ENCODE measurements at regions not wholly inside any gene's neighbourhood (a gene's known extent, or its start where the extent isn't known, plus 50 kb on each side); places are given as distances from the start of the nearest gene placed in this dataset.
"Not testable (repeated sequence)": the region's sequence is repeated elsewhere in the genome, so short reads cannot be mapped to it uniquely, and the experiment has no call there.

GRCh38 chr13:65111223-65111622 is 2118.9 kb downstream of the PCDH9 start:
- H3K9ac ChIP-seq (ENCODE audit: low read length): no peak overlapping the region
- H3K9me3 ChIP-seq (ENCODE audit: control insufficient read depth, low read depth, low read length): peaks cover 3% of the 10 kb centered on the region
- H3K4me1 ChIP-seq (ENCODE audit: control insufficient read depth, low read depth, low read length): no peaks in the 10 kb centered on the region
- no peak overlapping the region for H3K27ac ChIP-seq (ENCODE audit: low read length)
- no peak overlapping the region for H3K4me3 ChIP-seq (ENCODE audit: low read length)
- no peaks in the 10 kb centered on the region for H3K27me3 ChIP-seq (ENCODE audit: control insufficient read depth, insufficient read depth, low read length)
- H3K36me3 ChIP-seq (ENCODE audit: control insufficient read depth, low read depth, low read length): no peaks in the 10 kb centered on the region

GRCh38 chr13:65104436-65104835 is 2125.7 kb downstream of the PCDH9 start:
- H3K36me3 ChIP-seq (ENCODE audit: control insufficient read depth, low read depth, low read length); H3K27me3 ChIP-seq (ENCODE audit: control insufficient read depth, insufficient read depth, low read length); H3K9ac ChIP-seq (ENCODE audit: low read length); H3K4me3 ChIP-seq (ENCODE audit: low read length); H3K27ac ChIP-seq (ENCODE audit: low read length); H3K4me1 ChIP-seq (ENCODE audit: control insufficient read depth, low read depth, low read length); H3K9me3 ChIP-seq (ENCODE audit: control insufficient read depth, low read depth, low read length): not testable (repeated sequence)

GRCh38 chr13:65103351-65103750 is 2126.8 kb downstream of the PCDH9 start:
- Histone ChIP-seq H3K9me3 (ENCODE audit: control insufficient read depth, low read depth, low read length) (no peaks in the 10 kb centered on the region), H3K4me3 (ENCODE audit: low read length) (no peak overlapping the region), H3K36me3 (ENCODE audit: control insufficient read depth, low read depth, low read length) (no peaks in the 10 kb centered on the region), H3K27ac (ENCODE audit: low read length) (no peak overlapping the region), H3K27me3 (ENCODE audit: control insufficient read depth, insufficient read depth, low read length) (no peaks in the 10 kb centered on the region), H3K9ac (ENCODE audit: low read length) (no peak overlapping the region), H3K4me1 (ENCODE audit: control insufficient read depth, low read depth, low read length) (no peaks in the 10 kb centered on the region)

GRCh38 chr13:65095161-65096082 is 2134.7 kb downstream of the PCDH9 start:
- H3K4me3 ChIP-seq (ENCODE audit: low read length): no peak overlapping the region
- no peaks in the 10 kb centered on the region for H3K36me3 ChIP-seq (ENCODE audit: control insufficient read depth, low read depth, low read length)
- H3K9me3 ChIP-seq (ENCODE audit: control insufficient read depth, low read depth, low read length): no peaks in the 10 kb centered on the region
- H3K4me1 ChIP-seq (ENCODE audit: control insufficient read depth, low read depth, low read length): no peaks in the 10 kb centered on the region
- no peak overlapping the region for H3K27ac ChIP-seq (ENCODE audit: low read length)
- H3K9ac ChIP-seq (ENCODE audit: low read length): no peak overlapping the region
- no peaks in the 10 kb centered on the region for H3K27me3 ChIP-seq (ENCODE audit: control insufficient read depth, insufficient read depth, low read length)

- no peaks in the 10 kb centered on the region for H3K36me3 ChIP-seq (ENCODE audit: control insufficient read depth, low read depth, low read length)
- H3K9ac ChIP-seq (ENCODE audit: low read length): no peak overlapping the region
- H3K27me3 ChIP-seq (ENCODE audit: control insufficient read depth, insufficient read depth, low read length): no peaks in the 10 kb centered on the region
- no peaks in the 10 kb centered on the region for H3K4me1 ChIP-seq (ENCODE audit: control insufficient read depth, low read depth, low read length)
- H3K27ac ChIP-seq (ENCODE audit: low read length): no peak overlapping the region
- no peak overlapping the region for H3K4me3 ChIP-seq (ENCODE audit: low read length)
- H3K9me3 ChIP-seq (ENCODE audit: control insufficient read depth, low read depth, low read length): no peaks in the 10 kb centered on the region
These were observed 2136.8 kb downstream of the PCDH9 start for GRCh38 chr13:65093357-65093756.

- Histone ChIP-seq H3K9me3 (ENCODE audit: control insufficient read depth, low read depth, low read length) (no peaks in the 10 kb centered on the region), H3K27me3 (ENCODE audit: control insufficient read depth, insufficient read depth, low read length) (no peaks in the 10 kb centered on the region), H3K4me3 (ENCODE audit: low read length) (no peak overlapping the region), H3K9ac (ENCODE audit: low read length) (no peak overlapping the region), H3K36me3 (ENCODE audit: control insufficient read depth, low read depth, low read length) (no peaks in the 10 kb centered on the region), H3K4me1 (ENCODE audit: control insufficient read depth, low read depth, low read length) (no peaks in the 10 kb centered on the region), H3K27ac (ENCODE audit: low read length) (no peak overlapping the region)
These were observed 2139.1 kb downstream of the PCDH9 start for GRCh38 chr13:65091031-65091430.

- no peak overlapping the region for H3K9ac ChIP-seq (ENCODE audit: low read length)
- H3K9me3 ChIP-seq (ENCODE audit: control insufficient read depth, low read depth, low read length): no peaks in the 10 kb centered on the region
- no peak overlapping the region for H3K4me3 ChIP-seq (ENCODE audit: low read length)
- no peaks in the 10 kb centered on the region for H3K4me1 ChIP-seq (ENCODE audit: control insufficient read depth, low read depth, low read length)
- no peaks in the 10 kb centered on the region for H3K27me3 ChIP-seq (ENCODE audit: control insufficient read depth, insufficient read depth, low read length)
- H3K27ac ChIP-seq (ENCODE audit: low read length): no peak overlapping the region
- H3K36me3 ChIP-seq (ENCODE audit: control insufficient read depth, low read depth, low read length): no peaks in the 10 kb centered on the region
These were observed 2139.9 kb downstream of the PCDH9 start for GRCh38 chr13:65090186-65090585.

- no peaks in the 10 kb centered on the region for H3K4me1 ChIP-seq (ENCODE audit: control insufficient read depth, low read depth, low read length)
- no peak overlapping the region for H3K27ac ChIP-seq (ENCODE audit: low read length)
- H3K9ac ChIP-seq (ENCODE audit: low read length): no peak overlapping the region
- no peaks in the 10 kb centered on the region for H3K27me3 ChIP-seq (ENCODE audit: control insufficient read depth, insufficient read depth, low read length)
- no peak overlapping the region for H3K4me3 ChIP-seq (ENCODE audit: low read length)
- H3K36me3 ChIP-seq (ENCODE audit: control insufficient read depth, low read depth, low read length): no peaks in the 10 kb centered on the region
- no peaks in the 10 kb centered on the region for H3K9me3 ChIP-seq (ENCODE audit: control insufficient read depth, low read depth, low read length)
These were observed 2141.2 kb downstream of the PCDH9 start for GRCh38 chr13:65088906-65089305.

- Histone ChIP-seq H3K9ac (ENCODE audit: low read length) (no peak overlapping the region), H3K27me3 (ENCODE audit: control insufficient read depth, insufficient read depth, low read length) (no peaks in the 10 kb centered on the region), H3K4me3 (ENCODE audit: low read length) (no peak overlapping the region), H3K27ac (ENCODE audit: low read length) (no peak overlapping the region), H3K4me1 (ENCODE audit: control insufficient read depth, low read depth, low read length) (no peaks in the 10 kb centered on the region), H3K36me3 (ENCODE audit: control insufficient read depth, low read depth, low read length) (no peaks in the 10 kb centered on the region), H3K9me3 (ENCODE audit: control insufficient read depth, low read depth, low read length) (no peaks in the 10 kb centered on the region)
These were observed 2144.2 kb downstream of the PCDH9 start for GRCh38 chr13:65085977-65086376.

GRCh38 chr13:65074248-65074647 is 2155.9 kb downstream of the PCDH9 start:
- Histone ChIP-seq H3K9ac (ENCODE audit: low read length) (no peak overlapping the region), H3K4me3 (ENCODE audit: low read length) (no peak overlapping the region), H3K27me3 (ENCODE audit: control insufficient read depth, insufficient read depth, low read length) (no peaks in the 10 kb centered on the region), H3K4me1 (ENCODE audit: control insufficient read depth, low read depth, low read length) (no peaks in the 10 kb centered on the region), H3K27ac (ENCODE audit: low read length) (no peak overlapping the region), H3K9me3 (ENCODE audit: control insufficient read depth, low read depth, low read length) (no peaks in the 10 kb centered on the region), H3K36me3 (ENCODE audit: control insufficient read depth, low read depth, low read length) (no peaks in the 10 kb centered on the region)

GRCh38 chr13:65064967-65065366 is 2165.2 kb downstream of the PCDH9 start:
- no peaks in the 10 kb centered on the region for H3K4me1 ChIP-seq (ENCODE audit: control insufficient read depth, low read depth, low read length)
- H3K27me3 ChIP-seq (ENCODE audit: control insufficient read depth, insufficient read depth, low read length): no peaks in the 10 kb centered on the region
- H3K9me3 ChIP-seq (ENCODE audit: control insufficient read depth, low read depth, low read length): no peaks in the 10 kb centered on the region
- H3K4me3 ChIP-seq (ENCODE audit: low read length): no peak overlapping the region
- no peak overlapping the region for H3K27ac ChIP-seq (ENCODE audit: low read length)
- no peak overlapping the region for H3K9ac ChIP-seq (ENCODE audit: low read length)
- H3K36me3 ChIP-seq (ENCODE audit: control insufficient read depth, low read depth, low read length): no peaks in the 10 kb centered on the region

GRCh38 chr13:65063753-65064152 is 2166.4 kb downstream of the PCDH9 start:
- H3K27ac ChIP-seq (ENCODE audit: low read length): no peak overlapping the region
- H3K36me3 ChIP-seq (ENCODE audit: control insufficient read depth, low read depth, low read length): no peaks in the 10 kb centered on the region
- no peaks in the 10 kb centered on the region for H3K27me3 ChIP-seq (ENCODE audit: control insufficient read depth, insufficient read depth, low read length)
- no peak overlapping the region for H3K9ac ChIP-seq (ENCODE audit: low read length)
- H3K9me3 ChIP-seq (ENCODE audit: control insufficient read depth, low read depth, low read length): no peaks in the 10 kb centered on the region
- H3K4me3 ChIP-seq (ENCODE audit: low read length): no peak overlapping the region
- H3K4me1 ChIP-seq (ENCODE audit: control insufficient read depth, low read depth, low read length): no peaks in the 10 kb centered on the region
